PC-9 (cell line): ENCODE measurements at regions not wholly inside any gene's neighbourhood (a gene's known extent, or its start where the extent isn't known, plus 50 kb on each side); places are given as distances from the start of the nearest gene placed in this dataset.

Experiments
- BruUV-seq: library from RNA; stranded (reverse); fragments of 400-500 nt; replicated peaks from 2 replicates; lab custom pipeline; 2021; lab: Mats Ljungman, UMichigan
- CTCF ChIA-PET: fragments of 300-600 bp; sonication (Branson Sonifier 250); formaldehyde crosslinking; loops from one replicate; lab custom pipeline; 2022; ENCODE audit warnings: antibody characterized with exemption; lab: Charles Lee
- POLR2A ChIA-PET: fragments of 300-600 bp; sonication (Branson Sonifier 250); formaldehyde crosslinking; loops from one replicate; lab custom pipeline; 2022; ENCODE audit warnings: antibody characterized with exemption; ENCODE audit not compliant: unreplicated experiment; lab: Charles Lee
- DNase-seq, 2 experiments: peaks; one replicate each; pipeline versions ENCODE4 v3.0.0 to v3.0.0-alpha.2; 2015 to 2022; ENCODE audit warnings: mixed read lengths in 1 of 2
- H2AFZ ChIP-seq: fragments of 200-600 bp; sonication (generic); 2 replicates; pipeline ENCODE4 v1.8.1; 2017; ENCODE audit warnings: antibody characterized with exemption
- H3F3A ChIP-seq: fragments of 200-600 bp; sonication (generic); 2 replicates; pipeline ENCODE4 v1.8.1; 2017; ENCODE audit warnings: antibody characterized with exemption, mild to moderate bottlenecking, low read depth; ENCODE audit not compliant: insufficient read depth
- H3K27ac ChIP-seq: fragments of 200-600 bp; sonication (generic); 2 replicates; pipeline ENCODE4 v1.6.1; 2016; ENCODE audit warnings: mixed run types
- H3K27me3 ChIP-seq: fragments of 200-600 bp; sonication (generic); 2 replicates; pipeline ENCODE4 v1.6.1; 2016; ENCODE audit warnings: low read depth, mixed run types; ENCODE audit not compliant: insufficient read depth
- H3K36me3 ChIP-seq: fragments of 200-600 bp; sonication (generic); 2 replicates; pipeline ENCODE4 v1.6.1; 2016; ENCODE audit warnings: low read depth, mixed run types
- H3K4me1 ChIP-seq: fragments of 200-600 bp; sonication (generic); replicated peaks from 2 replicates; pipeline ENCODE4 v1.6.1; 2016; ENCODE audit warnings: mixed run types; ENCODE audit not compliant: insufficient read depth
- H3K4me2 ChIP-seq: fragments of 200-600 bp; sonication (generic); 2 replicates; pipeline ENCODE4 v1.6.1; 2017; ENCODE audit warnings: mixed run types
- H3K4me3 ChIP-seq: fragments of 200-600 bp; sonication (generic); 2 replicates; pipeline ENCODE4 v1.6.1; 2016; ENCODE audit warnings: mixed run types
- H3K79me2 ChIP-seq: fragments of 200-600 bp; sonication (generic); 2 replicates; pipeline ENCODE4 v1.6.1; 2017; ENCODE audit warnings: low read depth, mixed run types
- H3K9me2 ChIP-seq: fragments of 200-600 bp; sonication (generic); 2 replicates; pipeline ENCODE4 v1.8.1; 2017; ENCODE audit warnings: mild to moderate bottlenecking; ENCODE audit not compliant: insufficient read depth
- H3K9me3 ChIP-seq: fragments of 200-600 bp; sonication (generic); 2 replicates; pipeline ENCODE4 v1.8.1; 2016; ENCODE audit warnings: low read depth; ENCODE audit not compliant: insufficient read depth
- H4K20me1 ChIP-seq: fragments of 200-600 bp; sonication (generic); 2 replicates; pipeline ENCODE4 v1.8.1; 2017; ENCODE audit not compliant: insufficient read depth
- EZH2 ChIP-seq: fragments of 200-600 bp; sonication (generic); IDR thresholded peaks from 2 replicates; pipeline ENCODE4 v1.8.0; 2017; ENCODE audit warnings: antibody characterized with exemption, low read depth
- intact Hi-C: fragments of 100-400 bp; cut with micrococcal nuclease; formaldehyde crosslinking; loops from one replicate; pipeline ENCODE4 v1.10.0; 2022; ENCODE audit not compliant: unreplicated experiment
- TF ChIP-seq, protein P1 (sequence below): fragments of 200-600 bp; sonication (generic); conservative IDR thresholded peaks from 2 replicates; pipeline ENCODE4 v1.6.1; 2017; ENCODE audit warnings: mixed run types, antibody characterized with exemption, mild to moderate bottlenecking, moderate library complexity

DNA sequence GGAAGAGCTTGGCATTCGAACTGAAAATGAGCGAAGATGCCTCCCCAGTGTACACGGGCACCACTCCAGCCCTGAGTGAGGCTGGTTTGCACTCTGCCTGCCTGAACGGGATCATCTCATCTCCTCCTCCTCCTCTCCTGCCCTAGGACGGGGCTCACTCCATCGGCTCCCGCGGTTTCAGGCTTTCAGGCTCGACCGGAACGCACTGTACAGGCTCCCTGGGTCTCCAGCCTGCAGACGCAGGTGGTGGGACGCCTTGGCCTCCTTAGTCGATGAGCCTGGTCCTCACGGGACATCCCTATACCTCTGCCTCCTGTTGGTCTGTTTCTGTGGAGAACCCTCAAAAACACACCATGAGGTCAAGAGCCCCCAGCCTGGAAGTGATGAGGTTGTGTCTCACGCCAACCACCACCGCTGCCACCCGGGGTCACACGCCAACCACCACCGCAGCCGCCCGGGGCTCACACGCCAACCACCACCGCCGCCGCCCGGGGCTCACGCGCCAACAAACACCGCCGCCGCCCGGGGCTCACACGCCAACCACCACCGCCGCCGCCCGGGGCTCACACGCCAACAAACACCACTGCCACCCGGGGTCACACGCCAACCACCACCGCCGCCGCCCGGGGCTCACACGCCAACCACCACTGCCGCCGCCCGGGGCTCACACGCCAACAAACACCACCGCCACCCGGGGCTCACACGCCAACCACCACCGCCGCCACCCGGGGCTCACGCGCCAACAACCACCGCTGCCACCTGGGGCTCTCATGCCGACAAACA lies 56.3 kb downstream of the FOXL3 start:
- Histone ChIP-seq H3K36me3 (no peaks in the 10 kb centered on the region), H3K9me3 (no peaks in the 10 kb centered on the region), H3K4me1 (no peaks in the 10 kb centered on the region), H3K4me3 (no peak overlapping the region), H3K27me3 (peaks cover 86% of the 10 kb centered on the region), H3K27ac (no peak overlapping the region), H2AFZ (no peak overlapping the region), H3K4me2 (no peak overlapping the region), H3K79me2 (no peaks in the 10 kb centered on the region), H4K20me1 (0 out of 2 replicates have a peak, but pooled peaks cover 3% of the 10 kb centered on the region), H3F3A (no peaks in the 10 kb centered on the region), H3K9me2 (no peaks in the 10 kb centered on the region)
- no peak for DNase-seq
- intact Hi-C loops = no loop called here
- CTCF ChIA-PET = no interaction called here
- BruUV-seq = no TSS peak
- POLR2A ChIA-PET = no interaction called here
- TF ChIP-seq, protein P1, sequence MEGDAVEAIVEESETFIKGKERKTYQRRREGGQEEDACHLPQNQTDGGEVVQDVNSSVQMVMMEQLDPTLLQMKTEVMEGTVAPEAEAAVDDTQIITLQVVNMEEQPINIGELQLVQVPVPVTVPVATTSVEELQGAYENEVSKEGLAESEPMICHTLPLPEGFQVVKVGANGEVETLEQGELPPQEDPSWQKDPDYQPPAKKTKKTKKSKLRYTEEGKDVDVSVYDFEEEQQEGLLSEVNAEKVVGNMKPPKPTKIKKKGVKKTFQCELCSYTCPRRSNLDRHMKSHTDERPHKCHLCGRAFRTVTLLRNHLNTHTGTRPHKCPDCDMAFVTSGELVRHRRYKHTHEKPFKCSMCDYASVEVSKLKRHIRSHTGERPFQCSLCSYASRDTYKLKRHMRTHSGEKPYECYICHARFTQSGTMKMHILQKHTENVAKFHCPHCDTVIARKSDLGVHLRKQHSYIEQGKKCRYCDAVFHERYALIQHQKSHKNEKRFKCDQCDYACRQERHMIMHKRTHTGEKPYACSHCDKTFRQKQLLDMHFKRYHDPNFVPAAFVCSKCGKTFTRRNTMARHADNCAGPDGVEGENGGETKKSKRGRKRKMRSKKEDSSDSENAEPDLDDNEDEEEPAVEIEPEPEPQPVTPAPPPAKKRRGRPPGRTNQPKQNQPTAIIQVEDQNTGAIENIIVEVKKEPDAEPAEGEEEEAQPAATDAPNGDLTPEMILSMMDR = no peak
- TF ChIP-seq EZH2 = no peak

DNA sequence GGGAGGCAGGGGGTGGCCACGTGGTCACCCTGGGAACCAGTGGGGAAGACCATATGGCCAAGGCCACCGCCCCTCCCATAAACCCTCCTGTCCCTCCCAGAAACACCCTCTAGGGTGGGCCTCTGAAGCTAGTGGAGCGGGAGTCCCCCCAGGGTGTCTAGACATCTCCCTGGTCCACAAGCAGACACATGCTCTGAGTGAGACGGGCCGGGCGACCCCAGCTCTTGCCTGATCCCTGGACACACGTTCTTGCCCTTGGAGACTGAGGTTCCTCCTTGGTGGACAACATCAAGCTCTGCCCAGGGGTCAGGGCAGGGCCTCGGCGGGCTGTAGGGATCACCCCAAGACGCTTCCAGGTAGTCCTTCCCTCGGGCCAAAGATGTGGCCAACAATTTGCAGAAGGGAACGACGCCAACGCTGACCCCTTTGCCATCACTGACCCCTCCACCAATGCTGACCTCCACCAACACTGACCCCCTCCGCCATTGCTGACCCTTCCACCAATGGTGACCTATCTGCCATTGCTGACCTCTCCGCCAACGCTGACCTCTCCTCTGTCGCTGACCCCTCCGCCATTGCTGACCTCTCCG lies 57.1 kb downstream of the FOXL3 start:
- Histone ChIP-seq H2AFZ (no peak overlapping the region), H3K4me2 (no peak overlapping the region), H3K4me1 (no peaks in the 10 kb centered on the region), H3K9me3 (no peaks in the 10 kb centered on the region), H3K27me3 (peaks cover 86% of the 10 kb centered on the region), H3F3A (no peaks in the 10 kb centered on the region), H3K9me2 (no peaks in the 10 kb centered on the region), H4K20me1 (no peaks in the 10 kb centered on the region), H3K79me2 (no peaks in the 10 kb centered on the region), H3K27ac (no peak overlapping the region), H3K4me3 (no peak overlapping the region), H3K36me3 (no peaks in the 10 kb centered on the region)
- ChIA-PET POLR2A (no interaction called here), CTCF (no interaction called here)
- TF ChIP-seq EZH2 = no peak
- TF ChIP-seq, protein P1 = no peak
- intact Hi-C loops = no loop called here
- BruUV-seq = no TSS peak
- DNase-seq = no peak

DNA sequence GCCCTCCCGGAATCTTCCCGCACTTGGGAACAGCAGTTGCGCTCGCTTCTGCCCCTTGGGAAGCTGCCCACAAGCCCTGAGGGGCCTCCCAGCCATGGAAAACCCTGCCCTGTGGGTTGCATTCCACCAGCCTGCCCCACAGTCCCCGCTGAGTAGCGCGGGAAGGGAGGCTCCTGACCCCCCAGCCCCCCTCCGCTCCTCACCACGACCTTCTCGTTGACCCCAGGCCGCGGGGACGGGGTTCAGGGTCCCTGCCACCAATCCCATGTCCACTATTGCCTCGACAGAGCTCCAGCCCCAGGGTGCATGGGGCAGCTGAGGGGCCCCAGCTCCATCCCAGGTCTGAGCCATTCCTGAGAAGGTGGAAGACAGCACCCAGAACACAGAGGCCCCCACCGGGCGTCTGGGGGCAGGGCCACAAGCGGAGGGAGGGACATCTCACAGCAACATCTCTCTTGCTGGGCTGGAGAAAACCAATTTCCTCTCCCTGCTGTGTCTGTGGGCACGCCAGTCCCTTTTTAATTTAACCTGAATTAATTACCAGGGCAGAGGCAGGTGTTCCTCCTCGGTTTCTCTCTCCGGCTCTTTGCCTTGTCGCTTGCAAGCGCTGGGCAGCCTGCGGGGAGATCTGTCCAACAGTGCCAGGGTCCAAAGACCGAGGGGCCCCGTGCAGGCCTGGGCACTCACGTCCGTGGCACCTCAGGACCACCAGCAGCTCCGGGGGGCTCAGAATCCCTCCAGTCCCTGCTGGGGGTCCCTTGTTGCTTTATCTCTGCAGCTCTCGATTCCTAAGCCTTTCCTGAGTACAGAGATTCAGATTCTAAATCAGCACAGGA lies 57.9 kb downstream of the FOXL3 start:
- Histone ChIP-seq H3K4me2 (no peak overlapping the region), H3K79me2 (no peaks in the 10 kb centered on the region), H3K4me1 (no peaks in the 10 kb centered on the region), H3K4me3 (no peak overlapping the region), H3K9me2 (no peaks in the 10 kb centered on the region), H3K36me3 (no peaks in the 10 kb centered on the region), H3F3A (no peaks in the 10 kb centered on the region), H2AFZ (no peak overlapping the region), H3K27ac (no peak overlapping the region), H3K27me3 (peaks cover 86% of the 10 kb centered on the region), H3K9me3 (no peaks in the 10 kb centered on the region), H4K20me1 (no peaks in the 10 kb centered on the region)
- POLR2A ChIA-PET = no interaction called here
- TF ChIP-seq, protein P1 = no peak
- no peak for TF ChIP-seq EZH2
- CTCF ChIA-PET = no interaction called here
- BruUV-seq = no TSS peak
- intact Hi-C loops = no loop called here
- no peak for DNase-seq
